IPS-NIHi11 (cell line): ENCODE measurements at regions not wholly inside any gene's neighbourhood (a gene's known extent, or its start where the extent isn't known, plus 50 kb on each side); places are given as distances from the start of the nearest gene placed in this dataset.

Experiments used
- DNase-seq: peaks from one replicate; pipeline ENCODE4 v3.0.0; 2012; ENCODE audit warnings: mixed read lengths, low spot score

GRCh38 chr11:116505298-116506262, 267.2 kb downstream of the BUD13 start:
- no peak for DNase-seq

GRCh38 chr11:116504541-116505297, 268.1 kb downstream of the BUD13 start:
- no peak for DNase-seq

- DNase-seq, result no peak
These were observed 269.3 kb downstream of the BUD13 start for GRCh38 chr11:116503216-116504160.

- no peak for DNase-seq
These were observed 270.1 kb downstream of the BUD13 start for GRCh38 chr11:116502641-116503061.

- no peak for DNase-seq
These were observed 271.1 kb downstream of the BUD13 start for GRCh38 chr11:116501728-116502127.

GRCh38 chr11:116500947-116501602, 271.7 kb downstream of the BUD13 start:
- DNase-seq, result peak; percentile 46

- no peak for DNase-seq
These were observed 272.5 kb downstream of the BUD13 start for GRCh38 chr11:116500026-116500946.

GRCh38 chr11:116499396-116500003, 273.3 kb downstream of the BUD13 start:
- DNase-seq, result peak; percentile 89

GRCh38 chr11:116498161-116498560, 274.6 kb downstream of the BUD13 start:
- DNase-seq, result no peak

- no peak for DNase-seq
These were observed 280.2 kb downstream of the BUD13 start for GRCh38 chr11:116492600-116492999.

- DNase-seq, result no peak
These were observed 283.9 kb downstream of the BUD13 start for GRCh38 chr11:116488836-116489389.

GRCh38 chr11:116485425-116485824, 287.4 kb downstream of the BUD13 start:
- DNase-seq, result no peak

- DNase-seq, result no peak
These were observed 290.1 kb downstream of the BUD13 start for GRCh38 chr11:116482716-116483115.

GRCh38 chr11:116481126-116481675, 291.6 kb downstream of the BUD13 start:
- DNase-seq, result no peak

GRCh38 chr11:116478669-116479668, 293.8 kb downstream of the BUD13 start:
- DNase-seq, result no peak

GRCh38 chr11:116478205-116478604, 294.6 kb downstream of the BUD13 start:
- no peak for DNase-seq

GRCh38 chr11:116473790-116474346, 298.9 kb downstream of the BUD13 start:
- DNase-seq, result peak; percentile 27
